ENCODE measurements at regions not wholly inside any gene's neighbourhood (a gene's known extent, or its start where the extent isn't known, plus 50 kb on each side); places are given as distances from the start of the nearest gene placed in this dataset.

GRCh38 chr17:14469971-14470370 lies 169.1 kb downstream of the HS3ST3B1 start:
- ChIA-PET POLR2A (interaction anchor here (0.6 kb wide), 1 partner anchor 28 kb away, joined by 5 read pairs; no protein-coding TSS in a partner anchor), CTCF (interaction anchor here (0.7 kb wide), 1 partner anchor 10 kb away, joined by 3 read pairs; no protein-coding TSS in a partner anchor)

- ChIA-PET POLR2A (no interaction called here), CTCF (no interaction called here)
These were observed 168.0 kb downstream of the HS3ST3B1 start for GRCh38 chr17:14468858-14469257.

GRCh38 chr17:14461227-14461548 lies 160.3 kb downstream of the HS3ST3B1 start:
- CTCF ChIA-PET: no interaction called here
- POLR2A ChIA-PET: no interaction called here

GRCh38 chr17:14460516-14461226 lies 159.8 kb downstream of the HS3ST3B1 start:
- ChIA-PET POLR2A (no interaction called here), CTCF (interaction anchor here (0.8 kb wide), 1 partner anchor 10 kb away, joined by 3 read pairs; no protein-coding TSS in a partner anchor)

GRCh38 chr17:14459955-14460354 lies 159.1 kb downstream of the HS3ST3B1 start:
- ChIA-PET CTCF (interaction anchor here (0.8 kb wide), 1 partner anchor 10 kb away, joined by 3 read pairs; no protein-coding TSS in a partner anchor), POLR2A (no interaction called here)

GRCh38 chr17:14458724-14459123 lies 157.8 kb downstream of the HS3ST3B1 start:
- CTCF ChIA-PET: no interaction called here
- POLR2A ChIA-PET: no interaction called here

GRCh38 chr17:14454746-14455145 lies 153.9 kb downstream of the HS3ST3B1 start:
- CTCF ChIA-PET: no interaction called here
- POLR2A ChIA-PET: no interaction called here

- ChIA-PET CTCF (no interaction called here), POLR2A (no interaction called here)
These were observed 152.0 kb downstream of the HS3ST3B1 start for GRCh38 chr17:14452856-14453255.

GRCh38 chr17:14451729-14452191 lies 150.9 kb downstream of the HS3ST3B1 start:
- ChIA-PET POLR2A (interaction anchor here (0.7 kb wide), 1 partner anchor 52 kb away, joined by 5 read pairs; no protein-coding TSS in a partner anchor), CTCF (no interaction called here)

GRCh38 chr17:14448818-14449217 lies 147.9 kb downstream of the HS3ST3B1 start:
- CTCF ChIA-PET: no interaction called here
- POLR2A ChIA-PET: interaction anchor here (0.7 kb wide), 1 partner anchor 535 kb away, joined by 3 read pairs; no protein-coding TSS in a partner anchor

GRCh38 chr17:14446825-14447224 lies 145.9 kb downstream of the HS3ST3B1 start:
- ChIA-PET POLR2A (no interaction called here), CTCF (interaction anchor here (0.6 kb wide), 1 partner anchor 1331 kb away, joined by 3 read pairs; no protein-coding TSS in a partner anchor)

GRCh38 chr17:14444915-14445314 lies 144.0 kb downstream of the HS3ST3B1 start:
- CTCF ChIA-PET: interaction anchor here (0.7 kb wide), 1 partner anchor 386 kb away, joined by 3 read pairs; no protein-coding TSS in a partner anchor
- POLR2A ChIA-PET: no interaction called here

GRCh38 chr17:14442798-14443528 lies 142.1 kb downstream of the HS3ST3B1 start:
- POLR2A ChIA-PET: no interaction called here
- CTCF ChIA-PET: no interaction called here

GRCh38 chr17:14437176-14437575 lies 136.3 kb downstream of the HS3ST3B1 start:
- CTCF ChIA-PET: no interaction called here

GRCh38 chr17:14436266-14436665 lies 135.4 kb downstream of the HS3ST3B1 start:
- POLR2A ChIA-PET: no interaction called here
- CTCF ChIA-PET: no interaction called here

More at GRCh38 chr17:14437176-14437575, 136.3 kb downstream of the HS3ST3B1 start:
- POLR2A ChIA-PET: no interaction called here

GRCh38 chr17:14434506-14434905 lies 133.6 kb downstream of the HS3ST3B1 start:
- ChIA-PET POLR2A (no interaction called here), CTCF (no interaction called here)

- POLR2A ChIA-PET: no interaction called here
- CTCF ChIA-PET: no interaction called here
These were observed 131.2 kb downstream of the HS3ST3B1 start for GRCh38 chr17:14432079-14432478.

GRCh38 chr17:14429084-14429483 lies 128.2 kb downstream of the HS3ST3B1 start:
- CTCF ChIA-PET: interaction anchor here (1.3 to 1.5 kb wide), 2 partner anchors 24 to 127 kb away, joined by 3 to 5 read pairs; no protein-coding TSS in a partner anchor

GRCh38 chr17:14428648-14429029 lies 127.8 kb downstream of the HS3ST3B1 start:
- ChIA-PET CTCF (interaction anchor here (1.3 to 1.5 kb wide), 2 partner anchors 24 to 126 kb away, joined by 3 to 5 read pairs; no protein-coding TSS in a partner anchor), POLR2A (interaction anchor here (0.9 to 1.2 kb wide), 2 partner anchors 24 to 127 kb away, joined by 3 to 5 read pairs; no protein-coding TSS in a partner anchor)

More at GRCh38 chr17:14429084-14429483, 128.2 kb downstream of the HS3ST3B1 start:
- POLR2A ChIA-PET: no interaction called here

GRCh38 chr17:14427900-14428647 lies 127.2 kb downstream of the HS3ST3B1 start:
- POLR2A ChIA-PET: interaction anchor here (0.9 to 1.4 kb wide), 3 partner anchors 24 to 127 kb away, joined by 3 to 5 read pairs (median 3); partner anchors contain the start of gene HS3ST3B1
- CTCF ChIA-PET: interaction anchor here (1.3 to 1.5 kb wide), 2 partner anchors 23 to 126 kb away, joined by 3 to 5 read pairs; no protein-coding TSS in a partner anchor

Data from activated CD8-positive, alpha-beta memory T cell treated with anti-CD3 and anti-CD28 coated beads for 36 hours (primary cell).